ENCODE measurements at regions not wholly inside any gene's neighbourhood (a gene's known extent, or its start where the extent isn't known, plus 50 kb on each side); places are given as distances from the start of the nearest gene placed in this dataset.

GRCh38 chr12:108004319-108004718 lies 124.8 kb upstream of the WSCD2 start:
- ChIA-PET POLR2A (no interaction called here), CTCF (no interaction called here)
- Mint-ChIP-seq H3K27me3 (peaks cover 35% of the 10 kb centered on the region), H3K4me1 (no peaks in the 10 kb centered on the region), H3K4me3 (no peak overlapping the region), H3K9me3 (ENCODE audit: insufficient read depth) (peaks cover 3% of the 10 kb centered on the region), H3K27ac (no peak overlapping the region)
- Histone ChIP-seq H3K27me3 (replicated peaks in 1 of 4; ENCODE audit: control extremely low read depth in 1 of 4, control insufficient read depth in 3 of 4, insufficient read depth in 4 of 4, low read length in 3 of 4) (peaks cover 0 to 6% (median 0%) of the 10 kb centered on the region in 4 experiments), H3K9ac (ENCODE audit: low read length) (no peak overlapping the region), H3K4me1 (ENCODE audit: control insufficient read depth in 2 of 2, insufficient read depth in 2 of 2, low read length in 2 of 2) (no peaks in the 10 kb centered on the region), H3K27ac (ENCODE audit: low read length in 2 of 2) (no peak overlapping the region), H3K4me2 (replicated peaks; ENCODE audit: low read depth, low read length, poor library complexity, severe bottlenecking) (no peak overlapping the region), H3K4me3 (ENCODE audit: control extremely low read depth in 1 of 5, extremely low read depth in 1 of 5, insufficient read depth in 1 of 5, low read depth in 2 of 5, low read length in 4 of 5) (no peak overlapping the region), H3K36me3 (replicated peaks in 1 of 2; ENCODE audit: control extremely low read depth in 1 of 2, control insufficient read depth in 1 of 2, extremely low read depth in 1 of 2, insufficient read depth in 2 of 2, low read length in 1 of 2) (no peaks in the 10 kb centered on the region), H4K20me1 (ENCODE audit: control insufficient read depth, insufficient read depth, low read length, poor library complexity, severe bottlenecking) (no peaks in the 10 kb centered on the region), H3K9me3 (ENCODE audit: control extremely low read depth in 1 of 3, control insufficient read depth in 2 of 3, insufficient read depth in 1 of 3, low read length in 2 of 3) (peaks cover 0 to 5% (median 0%) of the 10 kb centered on the region in 3 donors), H2AFZ (ENCODE audit: insufficient read depth, low read depth, low read length, poor library complexity, severe bottlenecking) (no peak overlapping the region), H3K79me2 (ENCODE audit: control insufficient read depth, insufficient read depth, low read length) (no peaks in the 10 kb centered on the region)
- no peak for DNase-seq
- no peak for ATAC-seq (ENCODE audit: low read depth)
- intact Hi-C loops (cut with micrococcal nuclease) = no loop called here
- 40% methylated on average over 1 of the region's 1 CpG for WGBS (ENCODE audit: insufficient coverage)
- TF ChIP-seq EZH2 (IDR thresholded peaks at IDR 0.05; ENCODE audit: borderline replicate concordance, insufficient read depth, low read depth, low read length, poor library complexity, severe bottlenecking) (no peak), CTCF (IDR thresholded peaks at IDR 0.05) (no peak)

GRCh38 chr12:108008163-108008905 lies 120.8 kb upstream of the WSCD2 start:
- Histone ChIP-seq H3K9me3 (ENCODE audit: control extremely low read depth in 1 of 3, control insufficient read depth in 2 of 3, insufficient read depth in 1 of 3, low read length in 2 of 3) (no peaks in the 10 kb centered on the region), H2AFZ (ENCODE audit: insufficient read depth, low read depth, low read length, poor library complexity, severe bottlenecking) (no peak overlapping the region), H3K4me3 (ENCODE audit: control extremely low read depth in 1 of 5, extremely low read depth in 1 of 5, insufficient read depth in 1 of 5, low read depth in 2 of 5, low read length in 4 of 5) (no peak overlapping the region), H3K36me3 (replicated peaks in 1 of 2; ENCODE audit: control extremely low read depth in 1 of 2, control insufficient read depth in 1 of 2, extremely low read depth in 1 of 2, insufficient read depth in 2 of 2, low read length in 1 of 2) (no peaks in the 10 kb centered on the region), H3K9ac (ENCODE audit: low read length) (no peak overlapping the region), H3K27ac (ENCODE audit: low read length in 2 of 2) (no peak overlapping the region), H3K79me2 (ENCODE audit: control insufficient read depth, insufficient read depth, low read length) (no peaks in the 10 kb centered on the region), H3K27me3 (replicated peaks in 1 of 4; ENCODE audit: control extremely low read depth in 1 of 4, control insufficient read depth in 3 of 4, insufficient read depth in 4 of 4, low read length in 3 of 4) (peaks cover 0 to 1% (median 0%) of the 10 kb centered on the region in 4 experiments), H4K20me1 (ENCODE audit: control insufficient read depth, insufficient read depth, low read length, poor library complexity, severe bottlenecking) (no peaks in the 10 kb centered on the region), H3K4me1 (ENCODE audit: control insufficient read depth in 2 of 2, insufficient read depth in 2 of 2, low read length in 2 of 2) (no peaks in the 10 kb centered on the region), H3K4me2 (replicated peaks; ENCODE audit: low read depth, low read length, poor library complexity, severe bottlenecking) (no peak overlapping the region)
- H3K4me1 Mint-ChIP-seq = no peaks in the 10 kb centered on the region
- intact Hi-C loops (cut with micrococcal nuclease) = no loop called here
- TF ChIP-seq CTCF (IDR thresholded peaks at IDR 0.05) (no peak), EZH2 (IDR thresholded peaks at IDR 0.05; ENCODE audit: borderline replicate concordance, insufficient read depth, low read depth, low read length, poor library complexity, severe bottlenecking) (no peak)
- no peak overlapping the region for H3K27ac Mint-ChIP-seq
- no peak overlapping the region for H3K4me3 Mint-ChIP-seq
- DNase-seq (no peak), ATAC-seq (ENCODE audit: low read depth) (no peak)
- ChIA-PET CTCF (no interaction called here), POLR2A (no interaction called here)
- WGBS (ENCODE audit: insufficient coverage) = no CpG with 5 or more reads among the region's 2 CpGs
- no peaks in the 10 kb centered on the region for H3K9me3 Mint-ChIP-seq (ENCODE audit: insufficient read depth)
- peaks cover 22% of the 10 kb centered on the region for H3K27me3 Mint-ChIP-seq
